ENCODE measurements at regions not wholly inside any gene's neighbourhood (a gene's known extent, or its start where the extent isn't known, plus 50 kb on each side); places are given as distances from the start of the nearest gene placed in this dataset.

- FAIRE-seq: no peak
Measured at GRCh38 chr14:100381395-100382105, 58.4 kb downstream of the SLC25A47 start.

- no peak for FAIRE-seq
Measured at GRCh38 chr14:100382106-100382455, 58.9 kb downstream of the SLC25A47 start.

GRCh38 chr14:100383727-100384158, 60.6 kb downstream of the SLC25A47 start:
- no peak for FAIRE-seq

GRCh38 chr14:100384277-100384676, 61.1 kb downstream of the SLC25A47 start:
- no peak for FAIRE-seq

- peak; percentile 49 for FAIRE-seq
Measured at GRCh38 chr14:100384819-100385813, 62.0 kb downstream of the SLC25A47 start.

GRCh38 chr14:100386121-100386520, 63.0 kb downstream of the SLC25A47 start:
- no peak for FAIRE-seq

- FAIRE-seq: no peak
Measured at GRCh38 chr14:100386846-100387245, 63.7 kb downstream of the SLC25A47 start.

GRCh38 chr14:100387450-100387849, 64.3 kb downstream of the SLC25A47 start:
- FAIRE-seq: no peak

- FAIRE-seq: no peak
Measured at GRCh38 chr14:100388103-100389054, 65.2 kb downstream of the SLC25A47 start.

- FAIRE-seq: no peak
Measured at GRCh38 chr14:100389497-100390104, 66.5 kb downstream of the SLC25A47 start.

- FAIRE-seq: no peak
Measured at GRCh38 chr14:100391173-100391572, 68.0 kb downstream of the SLC25A47 start.

GRCh38 chr14:100391724-100392123, 68.6 kb downstream of the SLC25A47 start:
- no peak for FAIRE-seq

- no peak for FAIRE-seq
Measured at GRCh38 chr14:100392356-100392755, 69.2 kb downstream of the SLC25A47 start.

- no peak for FAIRE-seq
Measured at GRCh38 chr14:100393362-100393761, 70.2 kb downstream of the SLC25A47 start.

GRCh38 chr14:100393906-100394732, 71.0 kb downstream of the SLC25A47 start:
- FAIRE-seq: no peak

GRCh38 chr14:100394886-100395672, 71.9 kb downstream of the SLC25A47 start:
- FAIRE-seq: no peak

- FAIRE-seq: no peak
Measured at GRCh38 chr14:100396266-100396795, 73.2 kb downstream of the SLC25A47 start.

- FAIRE-seq: no peak
Measured at GRCh38 chr14:100397005-100397404, 73.9 kb downstream of the SLC25A47 start.

- FAIRE-seq: peak; percentile 28
Measured at GRCh38 chr14:100398044-100398443, 74.9 kb downstream of the SLC25A47 start.

Data from colon (tissue), 2 donors.